ENCODE measurements at regions not wholly inside any gene's neighbourhood (a gene's known extent, or its start where the extent isn't known, plus 50 kb on each side); places are given as distances from the start of the nearest gene placed in this dataset.

GRCh38 chr2:12618576-12618975, 98.2 kb upstream of the TRIB2 start:
- no peak for TF ChIP-seq CTCF (IDR thresholded peaks at IDR 0.05)
- no peak for TF ChIP-seq POLR2A (IDR thresholded peaks at IDR 0.05)
- TF ChIP-seq POLR2AphosphoS5 (IDR thresholded peaks at IDR 0.05), result no peak

Data from suprapubic skin (tissue), 4 donors.